NCI-H1048 (cell line): ENCODE measurements at regions not wholly inside any gene's neighbourhood (a gene's known extent, or its start where the extent isn't known, plus 50 kb on each side); places are given as distances from the start of the nearest gene placed in this dataset.

Experiments used
- DNase-seq: peaks from one replicate; lab custom pipeline; 2025; lab: John Stamatoyannopoulos, UW

- no peak for DNase-seq
Observed at GRCh38 chr6:170177772-170178560, 112.9 kb downstream of the DLL1 start.

GRCh38 chr6:170176898-170177771 lies 113.7 kb downstream of the DLL1 start:
- DNase-seq: no peak

- DNase-seq: no peak
Observed at GRCh38 chr6:170176136-170176897, 114.6 kb downstream of the DLL1 start.

- no peak for DNase-seq
Observed at GRCh38 chr6:170175644-170176135, 115.2 kb downstream of the DLL1 start.

GRCh38 chr6:170174771-170175643 lies 115.9 kb downstream of the DLL1 start:
- no peak for DNase-seq

- DNase-seq: no peak
Observed at GRCh38 chr6:170174124-170174770, 116.6 kb downstream of the DLL1 start.

- DNase-seq: no peak
Observed at GRCh38 chr6:170173335-170173881, 117.5 kb downstream of the DLL1 start.

GRCh38 chr6:170172825-170173256 lies 118.0 kb downstream of the DLL1 start:
- DNase-seq: no peak

- DNase-seq: no peak
Observed at GRCh38 chr6:170172392-170172791, 118.5 kb downstream of the DLL1 start.

- DNase-seq: no peak
Observed at GRCh38 chr6:170167657-170168159, 123.2 kb downstream of the DLL1 start.

GRCh38 chr6:170166511-170167122 lies 124.3 kb downstream of the DLL1 start:
- no peak for DNase-seq

- no peak for DNase-seq
Observed at GRCh38 chr6:170165471-170166117, 125.3 kb downstream of the DLL1 start.

- no peak for DNase-seq
Observed at GRCh38 chr6:170165085-170165470, 125.8 kb downstream of the DLL1 start.

GRCh38 chr6:170164271-170164900 lies 126.5 kb downstream of the DLL1 start:
- DNase-seq: no peak

GRCh38 chr6:170163405-170164170 lies 127.3 kb downstream of the DLL1 start:
- DNase-seq: no peak

GRCh38 chr6:170162775-170163404 lies 128.0 kb downstream of the DLL1 start:
- no peak for DNase-seq

- DNase-seq: no peak
Observed at GRCh38 chr6:170162011-170162774, 128.7 kb downstream of the DLL1 start.
